GM21447 (cell line): ENCODE measurements at regions not wholly inside any gene's neighbourhood (a gene's known extent, or its start where the extent isn't known, plus 50 kb on each side); places are given as distances from the start of the nearest gene placed in this dataset.
"Not testable (repeated sequence)": the region's sequence is repeated elsewhere in the genome, so short reads cannot be mapped to it uniquely, and the experiment has no call there.

Experiments
- ATAC-seq: cut with Tn5 transposase; IDR thresholded peaks from one replicate; pipeline ENCODE4 v1.9.1; 2021; ENCODE audit not compliant: unreplicated experiment

GRCh38 chr11:38182126-38182866, 1584.3 kb upstream of the RAG2 start:
- no peak for ATAC-seq

DNA sequence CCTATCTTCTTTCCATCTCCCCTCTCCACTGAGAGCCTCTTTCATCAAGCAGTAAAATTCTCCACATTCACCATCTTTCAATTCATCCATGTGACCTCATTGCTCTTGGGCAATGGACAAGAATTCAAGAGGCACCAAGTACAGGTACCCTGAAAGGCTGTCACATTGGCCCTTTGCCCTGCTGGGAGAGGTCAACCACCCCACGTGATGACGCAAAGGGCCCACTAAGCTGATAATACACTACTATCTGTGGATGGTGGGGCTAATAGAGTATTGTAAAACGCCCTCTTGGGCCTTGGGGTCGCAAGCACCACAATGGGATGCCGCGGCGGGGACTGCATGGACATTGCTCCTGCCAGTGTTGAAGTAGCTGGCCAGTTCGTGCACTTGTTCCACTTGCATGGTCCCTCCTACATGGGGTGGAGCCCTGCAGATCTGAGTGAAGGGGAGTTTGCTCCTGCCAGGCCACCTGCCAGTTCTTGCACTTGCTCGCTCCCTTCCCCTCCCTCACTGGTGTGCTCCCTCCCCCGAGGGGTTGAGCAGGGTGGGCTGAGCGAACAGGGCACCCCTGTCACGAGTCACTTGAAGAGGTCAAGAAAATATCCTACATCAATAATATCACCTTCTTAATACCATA, 1578.8 kb upstream of the RAG2 start:
- no peak for ATAC-seq

- ATAC-seq, result no peak
Measured at GRCh38 chr11:38173676-38174075, 1575.6 kb upstream of the RAG2 start.

- ATAC-seq, result no peak
Measured at GRCh38 chr11:38169286-38169685, 1571.2 kb upstream of the RAG2 start.

GRCh38 chr11:38163526-38163925, 1565.5 kb upstream of the RAG2 start:
- ATAC-seq, result no peak

- ATAC-seq, result no peak
Measured at GRCh38 chr11:38160433-38160832, 1562.4 kb upstream of the RAG2 start.

GRCh38 chr11:38159038-38159437, 1561.0 kb upstream of the RAG2 start:
- ATAC-seq, result no peak

DNA sequence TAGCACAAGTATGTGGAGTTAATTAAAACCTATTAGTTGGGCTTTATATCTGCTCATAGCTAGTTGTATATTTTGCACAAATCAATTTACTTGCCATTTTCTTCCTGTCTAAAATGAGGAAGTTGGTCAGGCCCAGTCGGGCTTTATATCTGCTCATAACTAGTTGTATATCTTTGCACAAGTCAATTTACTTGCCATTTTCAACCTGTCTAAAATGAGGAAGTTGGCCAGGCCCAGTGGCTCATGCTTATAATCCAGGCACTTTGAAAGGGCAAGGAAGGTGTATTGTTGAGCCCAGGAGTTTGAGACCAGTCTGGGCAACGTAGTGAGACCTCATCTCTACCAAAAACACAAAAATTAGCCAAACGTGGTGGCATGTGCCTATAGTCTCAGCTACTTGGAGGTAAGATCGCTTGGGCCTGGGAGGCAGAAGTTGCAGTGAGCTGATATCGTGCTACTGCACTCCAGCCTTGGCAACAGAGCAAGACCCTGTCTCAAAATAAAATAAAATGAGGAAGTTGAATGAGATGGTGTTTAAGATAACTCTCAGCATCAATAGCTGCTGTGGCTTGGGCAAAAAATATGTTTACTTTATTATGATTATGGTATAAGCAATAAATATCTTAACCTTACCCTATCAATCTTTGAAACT, 1558.6 kb upstream of the RAG2 start:
- no peak for ATAC-seq

DNA sequence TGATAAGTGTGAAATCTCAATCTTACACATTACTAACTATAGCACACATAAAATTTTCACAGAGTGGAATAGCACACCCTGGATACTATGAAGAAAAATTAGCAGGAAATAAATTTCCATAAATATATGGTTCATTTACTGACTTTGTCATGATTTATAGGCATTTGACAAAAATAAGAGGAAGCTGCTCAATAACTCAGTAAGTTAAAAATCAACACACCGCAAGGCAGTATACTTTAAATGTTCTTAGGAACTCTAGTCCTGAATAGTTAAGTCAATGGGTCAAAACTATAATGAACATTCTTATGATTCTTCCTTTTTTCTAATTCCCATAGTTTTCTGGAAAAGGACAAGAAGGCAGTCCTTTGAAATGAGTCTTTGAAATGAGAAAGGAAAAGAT, 1557.8 kb upstream of the RAG2 start:
- no peak for ATAC-seq

DNA sequence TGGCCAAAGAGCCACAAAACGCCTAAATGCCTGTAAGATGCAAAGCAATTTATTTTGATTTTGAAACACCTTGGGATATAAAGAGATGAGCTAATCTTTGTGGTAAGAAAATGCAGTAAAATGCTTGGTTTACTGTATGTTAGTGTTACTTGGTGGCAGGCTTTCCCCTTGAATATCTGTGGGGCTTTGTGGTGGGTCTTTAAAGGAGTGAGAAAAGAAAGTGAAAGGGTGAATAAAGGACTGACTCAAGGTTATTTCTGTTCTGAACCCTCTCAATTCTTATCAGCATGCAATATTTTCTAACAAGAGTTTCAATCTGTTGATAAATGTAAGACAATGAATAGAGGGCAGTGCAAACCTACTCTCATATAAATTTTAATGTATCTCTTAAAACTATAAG, 1555.9 kb upstream of the RAG2 start:
- no peak for ATAC-seq

DNA sequence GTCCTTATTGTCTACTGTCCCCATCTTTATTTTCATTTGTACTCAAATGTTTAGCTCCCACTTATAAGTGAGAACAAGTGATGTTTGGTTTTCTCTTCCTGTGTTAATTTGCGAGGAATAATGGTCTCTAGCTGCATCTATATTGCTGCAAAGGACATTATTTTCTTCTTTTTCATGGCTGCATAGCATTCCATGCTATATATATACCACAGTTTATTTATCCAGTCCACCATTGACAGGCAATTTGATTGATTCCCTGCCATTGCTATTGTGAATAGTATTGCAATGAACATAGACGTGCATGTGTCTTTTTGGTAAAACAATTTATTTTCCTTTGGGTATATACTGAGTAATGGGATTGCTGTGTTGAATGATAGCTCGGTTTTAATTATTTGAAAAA, 1545.8 kb upstream of the RAG2 start:
- no peak for ATAC-seq

GRCh38 chr11:38138972-38139371, 1540.9 kb upstream of the RAG2 start:
- no peak for ATAC-seq

- no peak for ATAC-seq
Measured at GRCh38 chr11:38136887-38137286, 1538.9 kb upstream of the RAG2 start.

DNA sequence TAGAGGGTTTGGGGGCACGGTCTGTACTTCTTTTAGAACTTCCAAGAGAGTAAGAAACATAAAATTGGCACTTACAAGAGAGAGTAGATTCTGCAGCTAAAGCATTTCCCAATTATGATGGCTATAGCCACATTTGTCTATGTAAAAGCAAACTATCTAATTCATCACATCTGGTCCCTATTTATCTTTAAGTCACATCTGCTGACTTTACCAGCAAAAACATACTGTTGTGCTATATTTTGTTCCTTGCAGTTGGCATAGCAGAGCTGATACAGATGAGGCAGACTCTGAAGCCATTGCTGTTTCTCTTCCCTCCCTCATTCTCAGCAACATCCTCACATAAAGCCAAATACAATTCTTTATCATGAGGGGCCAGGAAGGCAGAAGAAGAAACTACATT, 1533.5 kb upstream of the RAG2 start:
- ATAC-seq, result no peak

DNA sequence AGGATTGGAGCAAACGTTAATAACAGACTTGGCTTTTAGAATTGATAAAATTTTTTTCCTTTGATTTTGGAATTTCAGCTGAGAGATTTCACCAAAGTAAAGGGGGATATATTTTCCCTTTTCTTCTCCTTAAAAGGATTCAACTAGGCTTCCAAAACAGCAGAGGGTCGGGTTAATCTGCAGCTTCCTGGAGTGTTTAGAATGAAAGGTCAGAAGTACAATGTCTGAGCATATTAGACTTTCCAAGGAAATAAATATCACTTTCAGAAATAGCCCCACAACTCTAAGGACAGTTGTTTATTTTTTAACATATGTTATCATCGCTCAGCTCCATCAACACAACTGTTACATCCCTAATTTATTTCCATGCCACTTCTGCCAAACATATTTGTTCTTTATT, 1532.9 kb upstream of the RAG2 start:
- ATAC-seq, result no peak

GRCh38 chr11:38130514-38130913, 1532.5 kb upstream of the RAG2 start:
- ATAC-seq, result no peak

GRCh38 chr11:38123673-38124072, 1525.6 kb upstream of the RAG2 start:
- no peak for ATAC-seq

GRCh38 chr11:38116616-38117015, 1518.6 kb upstream of the RAG2 start:
- ATAC-seq, result not testable (repeated sequence)

GRCh38 chr11:38115381-38115780, 1517.3 kb upstream of the RAG2 start:
- not testable (repeated sequence) for ATAC-seq

GRCh38 chr11:38100836-38101462, 1502.9 kb upstream of the RAG2 start:
- no peak for ATAC-seq

GRCh38 chr11:38095268-38095667, 1497.2 kb upstream of the RAG2 start:
- ATAC-seq, result no peak

DNA sequence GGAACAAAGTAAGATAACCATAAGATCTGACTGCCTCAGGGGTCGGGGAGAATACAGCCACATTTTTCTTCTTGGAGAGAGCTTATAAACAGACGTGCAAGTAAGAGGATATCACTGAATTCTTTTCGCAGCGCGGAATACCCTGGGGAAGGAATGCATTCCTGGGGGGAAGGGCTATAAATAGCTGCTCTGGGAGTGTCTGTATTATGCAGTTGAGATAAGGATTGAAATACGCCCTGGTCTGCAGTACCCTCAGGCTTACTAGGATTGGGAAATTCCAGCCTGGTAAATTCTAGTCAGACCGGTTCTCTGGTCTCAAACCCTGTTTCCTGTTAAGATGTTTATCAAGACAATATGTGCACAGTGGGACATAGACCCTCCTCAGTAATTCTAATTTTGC, 1491.7 kb upstream of the RAG2 start:
- no peak for ATAC-seq
